GM12878 (cell line): ENCODE measurements at regions not wholly inside any gene's neighbourhood (a gene's known extent, or its start where the extent isn't known, plus 50 kb on each side); places are given as distances from the start of the nearest gene placed in this dataset.

ENCODE experiments used
- ATAC-seq: fragments of 200-7000 bp; cut with Tn5 transposase; 3 replicates; pipeline ENCODE4 v1.9.1; 2020; ENCODE audit warnings: mild to moderate bottlenecking, moderate library complexity
- BruUV-seq: library from RNA; stranded (reverse); fragments of 400-500 nt; replicated peaks from 2 replicates; lab custom pipeline; 2021; lab: Mats Ljungman, UMichigan
- CTCF ChIA-PET: fragments of 300-600 bp; sonication (Branson Sonifier 250); formaldehyde crosslinking; extraction: SDS; loops from one replicate; lab custom pipeline; 2021; ENCODE audit warnings: inconsistent platforms; lab: Yijun Ruan, JAX
- POLR2A ChIA-PET: fragments of 350-600 bp; formaldehyde crosslinking; extraction: SDS; loops from one replicate; lab custom pipeline; 2021; ENCODE audit warnings: inconsistent platforms; lab: Charles Lee
- RAD21 ChIA-PET: fragments of 300-600 bp; sonication (Branson Sonifier 250); formaldehyde crosslinking; loops from one replicate; lab custom pipeline; 2023; ENCODE audit warnings: antibody characterized with exemption; ENCODE audit not compliant: unreplicated experiment; lab: Charles Lee
- SMC1A ChIA-PET: fragments of 300-600 bp; sonication (Branson Sonifier 250); formaldehyde crosslinking; loops from one replicate; lab custom pipeline; 2023; ENCODE audit not compliant: unreplicated experiment, uncharacterized antibody; lab: Charles Lee
- DNase-seq: peaks from one replicate; pipeline ENCODE4 v3.0.0-alpha.2; 2011; ENCODE audit warnings: low read depth, low spot score
- FAIRE-seq: peaks from 3 replicates; lab custom pipeline; 2011; peaks lifted over from hg19 to GRCh38; lab: Jason Lieb, UNC
- H2AFZ ChIP-seq: 2 replicates; pipeline ENCODE4 v1.6.0; 2011; ENCODE audit warnings: low read depth, low read length, control low read depth; ENCODE audit not compliant: control insufficient read depth
- H3K27ac ChIP-seq: 2 replicates; pipeline ENCODE4 v1.5.1; 2011; ENCODE audit warnings: control low read depth; ENCODE audit not compliant: control insufficient read depth, insufficient read depth
- H3K27me3 ChIP-seq, 2 experiments: replicated peaks in 1 of 2; 2 replicates each; pipeline versions ENCODE4 v1.6.0 to v1.6.1; 2011; ENCODE audit warnings: low read length in 1 of 2; ENCODE audit not compliant: control insufficient read depth in 2 of 2, insufficient read depth in 2 of 2
- H3K36me3 ChIP-seq, 2 experiments: 2 replicates each; pipeline ENCODE4 v1.5.1; 2011; ENCODE audit warnings: low read length in 1 of 2; ENCODE audit not compliant: control insufficient read depth in 2 of 2, insufficient read depth in 2 of 2
- H3K4me1 ChIP-seq: 2 replicates; pipeline ENCODE4 v1.6.1; 2011; ENCODE audit warnings: mild to moderate bottlenecking, low read length, moderate library complexity, mixed read lengths; ENCODE audit not compliant: control insufficient read depth, insufficient read depth
- H3K4me2 ChIP-seq: 2 replicates; pipeline ENCODE4 v1.6.0; 2011; ENCODE audit warnings: control low read depth; ENCODE audit not compliant: control insufficient read depth, insufficient read depth
- H3K4me3 ChIP-seq: fragments of 200-600 bp; sonication (generic); 2 replicates; pipeline ENCODE4 v1.5.1; 2016
- H3K79me2 ChIP-seq: 2 replicates; pipeline ENCODE4 v1.6.0; 2011; ENCODE audit warnings: low read length; ENCODE audit not compliant: control insufficient read depth, insufficient read depth
- H3K9ac ChIP-seq: 2 replicates; pipeline ENCODE4 v1.8.0; 2011; ENCODE audit warnings: low read length, control low read depth, mixed read lengths; ENCODE audit not compliant: control insufficient read depth, insufficient read depth
- H3K9me3 ChIP-seq: replicated peaks from 3 replicates; pipeline ENCODE4 v1.5.1; 2011; ENCODE audit warnings: mild to moderate bottlenecking, low read length; ENCODE audit not compliant: control insufficient read depth, insufficient read depth
- H4K20me1 ChIP-seq: 2 replicates; pipeline ENCODE4 v1.6.0; 2011; ENCODE audit not compliant: control insufficient read depth, insufficient read depth
- ATF3 ChIP-seq: IDR thresholded peaks from 2 replicates; pipeline ENCODE4 v1.6.1; 2011; ENCODE audit warnings: low read depth, mild to moderate bottlenecking, low read length, moderate library complexity, borderline replicate concordance; ENCODE audit errors: extremely low read depth
- BCL11A ChIP-seq: IDR thresholded peaks from 2 replicates; pipeline ENCODE4 v1.6.1; 2011; ENCODE audit warnings: low read depth, low read length
- ETV6 ChIP-seq, 2 experiments: fragments of 450-650 bp in 1 of 2; IDR thresholded peaks in 1 of 2; conservative IDR thresholded peaks in 1 of 2; 2 replicates each; pipeline ENCODE4 v1.6.1; 2014; ENCODE audit warnings: antibody characterized with exemption in 1 of 2, borderline replicate concordance in 1 of 2, low read depth in 1 of 2, mild to moderate bottlenecking in 1 of 2, moderate library complexity in 1 of 2
- GATAD2B ChIP-seq: fragments of 450-650 bp; conservative IDR thresholded peaks from 2 replicates; pipeline ENCODE4 v1.6.1; 2017; ENCODE audit warnings: low read depth, mild to moderate bottlenecking, moderate library complexity
- JUND ChIP-seq: IDR thresholded peaks from 2 replicates; pipeline ENCODE4 v1.6.1; 2012; ENCODE audit warnings: low read depth, mild to moderate bottlenecking, low read length, improper control_type of control experiment, moderate library complexity
- MLLT1 ChIP-seq: fragments of 450-650 bp; IDR thresholded peaks from 2 replicates; pipeline ENCODE4 v1.6.1; 2016; ENCODE audit warnings: mild to moderate bottlenecking
- NRF1 ChIP-seq: conservative IDR thresholded peaks from 2 replicates; pipeline ENCODE4 v1.6.1; 2011; ENCODE audit warnings: mild to moderate bottlenecking, low read depth, low read length, improper control_type of control experiment
- PBX3 ChIP-seq: IDR thresholded peaks from 2 replicates; pipeline ENCODE4 v1.6.1; 2011; ENCODE audit warnings: mild to moderate bottlenecking, low read depth, low read length, moderate library complexity; ENCODE audit not compliant: insufficient replicate concordance
- POLR2AphosphoS2 ChIP-seq: IDR thresholded peaks from 2 replicates; pipeline ENCODE4 v1.6.1; 2011; ENCODE audit warnings: low read depth, mild to moderate bottlenecking, low read length, improper control_type of control experiment, moderate library complexity
- RBBP5 ChIP-seq: fragments of 200-600 bp; sonication (generic); conservative IDR thresholded peaks from 2 replicates; pipeline ENCODE4 v1.6.1; 2016
- SUPT20H ChIP-seq: IDR thresholded peaks from 2 replicates; pipeline ENCODE4 v1.6.1; 2011; ENCODE audit warnings: low read depth, mild to moderate bottlenecking, low read length, moderate library complexity, borderline replicate concordance; ENCODE audit not compliant: control insufficient read depth
- TARDBP ChIP-seq: IDR thresholded peaks from 2 replicates; pipeline ENCODE4 v1.6.1; 2016; ENCODE audit warnings: borderline replicate concordance
- USF1 ChIP-seq: IDR thresholded peaks from 2 replicates; pipeline ENCODE4 v1.6.1; 2011; ENCODE audit warnings: borderline replicate concordance, low read depth, mild to moderate bottlenecking, moderate library complexity, mixed read lengths, low read length; ENCODE audit not compliant: insufficient read depth; ENCODE audit errors: extremely low read length
- WRNIP1 ChIP-seq: IDR thresholded peaks from 2 replicates; pipeline ENCODE4 v1.6.1; 2011; ENCODE audit warnings: low read depth, low read length, improper control_type of control experiment, borderline replicate concordance
- ZNF217 ChIP-seq: fragments of 450-650 bp; IDR thresholded peaks from 2 replicates; pipeline ENCODE4 v1.6.1; 2017; ENCODE audit warnings: antibody characterized with exemption, mild to moderate bottlenecking
- ZSCAN29 ChIP-seq: fragments of 450-650 bp; IDR thresholded peaks from 2 replicates; pipeline ENCODE4 v1.6.1; 2017; ENCODE audit warnings: mild to moderate bottlenecking, moderate library complexity
- WGBS: methylation state at CpG from one replicate; pipeline ENCODE4 v1.1.6; 2016; ENCODE audit warnings: low lambda C conversion rate; ENCODE audit not compliant: insufficient replicate concordance, insufficient coverage; ENCODE audit errors: missing lambda C conversion rate; 5-methylcytosine and 5-hydroxymethylcytosine counted together
- in situ Hi-C: fragments of 300-500 bp; cut with MboI; formaldehyde crosslinking; loops from 9 replicates; pipeline ENCODE4 v1.14.3; 2018; ENCODE audit warnings: mixed read lengths
- intact Hi-C: fragments of 100-400 bp; cut with micrococcal nuclease; formaldehyde crosslinking; loops from one replicate; pipeline ENCODE4 v1.14.2; 2022; ENCODE audit not compliant: unreplicated experiment
- TF ChIP-seq, protein P1 (sequence below): fragments of 450-650 bp; IDR thresholded peaks from 2 replicates; pipeline ENCODE4 v1.6.1; 2016; ENCODE audit warnings: mild to moderate bottlenecking
- TF ChIP-seq, protein P2 (sequence below), 3 experiments: IDR thresholded peaks in 2 of 3; conservative IDR thresholded peaks in 1 of 3; 2 replicates each; pipeline ENCODE4 v1.5.1; 2011; ENCODE audit warnings: low read depth in 3 of 3, low read length in 3 of 3, mild to moderate bottlenecking in 3 of 3, control low read depth in 2 of 3, moderate library complexity in 2 of 3, inconsistent platforms in 1 of 3, mixed read lengths in 1 of 3; ENCODE audit not compliant: control insufficient read depth in 2 of 3, insufficient read depth in 1 of 3; ENCODE audit errors: extremely low read depth in 1 of 3

GRCh38 chr4:35247047-35247446 lies 997.3 kb downstream of the ARAP2 start:
- ATAC-seq (no peak), DNase-seq (no peak), FAIRE-seq (no peak)
- in situ Hi-C loops = no loop called here
- SMC1A ChIA-PET = no interaction called here
- Histone ChIP-seq H3K9ac (no peak overlapping the region), H3K4me2 (no peak overlapping the region)
- 0% methylated on average over 3 of the region's 3 CpGs for WGBS
- POLR2A ChIA-PET = no interaction called here
- intact Hi-C loops = no loop called here
- CTCF ChIA-PET = interaction anchor here (0.8 kb wide), 1 partner anchor 111 kb away, joined by 3 read pairs; no protein-coding TSS in a partner anchor
- no TSS peak for BruUV-seq
- RAD21 ChIA-PET = no interaction called here
- TF ChIP-seq POLR2AphosphoS2 (no peak), SUPT20H (no peak), MLLT1 (no peak), JUND (no peak), RBBP5 (no peak), GATAD2B (no peak), TARDBP (no peak), BCL11A (no peak), ZSCAN29 (no peak), ATF3 (no peak), ETV6 (conservative IDR thresholded peaks at IDR 0.05 in 1 of 2, IDR thresholded peaks at IDR 0.05 in 1 of 2; ENCODE audit: borderline replicate concordance in 1 of 2, low read depth in 1 of 2) (no peak), USF1 (no peak), PBX3 (no peak), NRF1 (no peak), ZNF217 (no peak), WRNIP1 (no peak)
- TF ChIP-seq, protein P1, sequence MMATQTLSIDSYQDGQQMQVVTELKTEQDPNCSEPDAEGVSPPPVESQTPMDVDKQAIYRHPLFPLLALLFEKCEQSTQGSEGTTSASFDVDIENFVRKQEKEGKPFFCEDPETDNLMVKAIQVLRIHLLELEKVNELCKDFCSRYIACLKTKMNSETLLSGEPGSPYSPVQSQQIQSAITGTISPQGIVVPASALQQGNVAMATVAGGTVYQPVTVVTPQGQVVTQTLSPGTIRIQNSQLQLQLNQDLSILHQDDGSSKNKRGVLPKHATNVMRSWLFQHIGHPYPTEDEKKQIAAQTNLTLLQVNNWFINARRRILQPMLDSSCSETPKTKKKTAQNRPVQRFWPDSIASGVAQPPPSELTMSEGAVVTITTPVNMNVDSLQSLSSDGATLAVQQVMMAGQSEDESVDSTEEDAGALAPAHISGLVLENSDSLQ = no peak
- TF ChIP-seq, protein P2, sequence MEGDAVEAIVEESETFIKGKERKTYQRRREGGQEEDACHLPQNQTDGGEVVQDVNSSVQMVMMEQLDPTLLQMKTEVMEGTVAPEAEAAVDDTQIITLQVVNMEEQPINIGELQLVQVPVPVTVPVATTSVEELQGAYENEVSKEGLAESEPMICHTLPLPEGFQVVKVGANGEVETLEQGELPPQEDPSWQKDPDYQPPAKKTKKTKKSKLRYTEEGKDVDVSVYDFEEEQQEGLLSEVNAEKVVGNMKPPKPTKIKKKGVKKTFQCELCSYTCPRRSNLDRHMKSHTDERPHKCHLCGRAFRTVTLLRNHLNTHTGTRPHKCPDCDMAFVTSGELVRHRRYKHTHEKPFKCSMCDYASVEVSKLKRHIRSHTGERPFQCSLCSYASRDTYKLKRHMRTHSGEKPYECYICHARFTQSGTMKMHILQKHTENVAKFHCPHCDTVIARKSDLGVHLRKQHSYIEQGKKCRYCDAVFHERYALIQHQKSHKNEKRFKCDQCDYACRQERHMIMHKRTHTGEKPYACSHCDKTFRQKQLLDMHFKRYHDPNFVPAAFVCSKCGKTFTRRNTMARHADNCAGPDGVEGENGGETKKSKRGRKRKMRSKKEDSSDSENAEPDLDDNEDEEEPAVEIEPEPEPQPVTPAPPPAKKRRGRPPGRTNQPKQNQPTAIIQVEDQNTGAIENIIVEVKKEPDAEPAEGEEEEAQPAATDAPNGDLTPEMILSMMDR (IDR thresholded peaks at IDR 0.05 in 2 of 3, conservative IDR thresholded peaks at IDR 0.05 in 1 of 3; ENCODE audit: control insufficient read depth in 2 of 3, extremely low read depth in 1 of 3, insufficient read depth in 1 of 3, low read depth in 3 of 3, low read length in 3 of 3) = no peak
- TF ChIP-seq, all 136 proteins: peak for 0
- no peaks in the 10 kb centered on the region for H3K27me3 ChIP-seq
- H3K4me1 ChIP-seq = no peaks in the 10 kb centered on the region
- H3K4me3 ChIP-seq = no peak overlapping the region
- H2AFZ ChIP-seq = no peak overlapping the region
- H3K27ac ChIP-seq = no peak overlapping the region
- no peaks in the 10 kb centered on the region for H3K9me3 ChIP-seq
- no peaks in the 10 kb centered on the region for H4K20me1 ChIP-seq
- no peaks in the 10 kb centered on the region for H3K36me3 ChIP-seq
- no peaks in the 10 kb centered on the region for H3K79me2 ChIP-seq
